ENCODE measurements at regions not wholly inside any gene's neighbourhood (a gene's known extent, or its start where the extent isn't known, plus 50 kb on each side); places are given as distances from the start of the nearest gene placed in this dataset.

GRCh38 chr6:82701341-82701740, 337.7 kb downstream of the TPBG start:
- TF ChIP-seq CTCF (IDR thresholded peaks at IDR 0.05) (no peak), POLR2AphosphoS5 (IDR thresholded peaks at IDR 0.05) (no peak), EP300 (IDR thresholded peaks at IDR 0.05) (no peak), POLR2A (IDR thresholded peaks at IDR 0.05) (no peak)

All from suprapubic skin (tissue), 4 donors.